K562 (cell line): ENCODE measurements at regions not wholly inside any gene's neighbourhood (a gene's known extent, or its start where the extent isn't known, plus 50 kb on each side); places are given as distances from the start of the nearest gene placed in this dataset.

Experiments used
- BCL6 ChIP-seq: fragments of 250-450 bp; sonication (Bioruptor Pico); IDR thresholded peaks from 2 replicates; pipeline ENCODE4 v1.4.0; 2020
- CHD4 ChIP-seq: fragments of 200-600 bp; sonication (generic); IDR thresholded peaks from 3 replicates; pipeline ENCODE4 v1.6.1; 2012; ENCODE audit warnings: low read depth, mild to moderate bottlenecking, mixed read lengths, low read length, inconsistent platforms; ENCODE audit not compliant: insufficient read depth, insufficient replicate concordance, poor library complexity, severe bottlenecking
- ELK3 ChIP-seq: fragments of 450-650 bp; formaldehyde crosslinking; IDR thresholded peaks from 2 replicates; pipeline ENCODE4 v1.4.0; 2020; ENCODE audit warnings: mild to moderate bottlenecking
- HMBOX1 ChIP-seq: sonication (generic); IDR thresholded peaks from 2 replicates; pipeline ENCODE4 v1.6.1; 2016
- KLF1 ChIP-seq: fragments of 450-650 bp; IDR thresholded peaks from 2 replicates; pipeline ENCODE4 v1.6.1; 2016; ENCODE audit warnings: missing genetic modification characterization, missing compliant biosample characterization
- PML ChIP-seq: IDR thresholded peaks from 2 replicates; pipeline ENCODE4 v1.6.1; 2012; ENCODE audit warnings: low read length, inconsistent platforms
- PRPF4 ChIP-seq: fragments of 200-400 bp; formaldehyde crosslinking; IDR thresholded peaks from one replicate; pipeline ENCODE4 v1.6.1; 2017; ENCODE audit warnings: low read length, low read depth, mild to moderate bottlenecking; ENCODE audit not compliant: insufficient read depth, poor library complexity, severe bottlenecking
- TCFL5 ChIP-seq: fragments of 250-450 bp; sonication (Bioruptor Pico); conservative IDR thresholded peaks from 2 replicates; pipeline ENCODE4 v1.6.1; 2021; ENCODE audit warnings: mild to moderate bottlenecking, moderate library complexity, matching md5 sums
- ZC3H4 ChIP-seq: sonication (generic); formaldehyde crosslinking; IDR thresholded peaks from 2 replicates; pipeline ENCODE4 v1.9.0; 2021; ENCODE audit warnings: missing genetic modification reagents, borderline replicate concordance
- ZFPM2 ChIP-seq: fragments of 250-450 bp; sonication (Bioruptor Pico); IDR thresholded peaks from 2 replicates; pipeline ENCODE4 v1.5.1; 2022; ENCODE audit warnings: mild to moderate bottlenecking
- TF ChIP-seq, protein P1 (sequence below): sonication (generic); formaldehyde crosslinking; IDR thresholded peaks from 2 replicates; pipeline ENCODE4 v1.8.1; 2023; ENCODE audit warnings: mild to moderate bottlenecking, missing genetic modification reagents, moderate library complexity

GRCh38 chr2:56473524-56473923, 289.7 kb downstream of the CCDC85A start (continued):
- no peak for TF ChIP-seq HMBOX1
- no peak for TF ChIP-seq ZC3H4 (CRISPR knock-in tag)
- no peak for TF ChIP-seq KLF1 (tag)
- TF ChIP-seq PML = no peak
- TF ChIP-seq, protein P1, sequence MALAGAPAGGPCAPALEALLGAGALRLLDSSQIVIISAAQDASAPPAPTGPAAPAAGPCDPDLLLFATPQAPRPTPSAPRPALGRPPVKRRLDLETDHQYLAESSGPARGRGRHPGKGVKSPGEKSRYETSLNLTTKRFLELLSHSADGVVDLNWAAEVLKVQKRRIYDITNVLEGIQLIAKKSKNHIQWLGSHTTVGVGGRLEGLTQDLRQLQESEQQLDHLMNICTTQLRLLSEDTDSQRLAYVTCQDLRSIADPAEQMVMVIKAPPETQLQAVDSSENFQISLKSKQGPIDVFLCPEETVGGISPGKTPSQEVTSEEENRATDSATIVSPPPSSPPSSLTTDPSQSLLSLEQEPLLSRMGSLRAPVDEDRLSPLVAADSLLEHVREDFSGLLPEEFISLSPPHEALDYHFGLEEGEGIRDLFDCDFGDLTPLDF (CRISPR knock-in tag) = no peak
- TF ChIP-seq ELK3 (CRISPR knock-in tag) = no peak
- no peak for TF ChIP-seq CHD4
- TF ChIP-seq PRPF4 = no peak
- TF ChIP-seq BCL6 (CRISPR knock-in tag) = no peak
- no peak for TF ChIP-seq ZFPM2
- TF ChIP-seq TCFL5 (CRISPR knock-in tag) = no peak
